Gastrocnemius medialis (tissue), 4 donors: ENCODE measurements at regions not wholly inside any gene's neighbourhood (a gene's known extent, or its start where the extent isn't known, plus 50 kb on each side); places are given as distances from the start of the nearest gene placed in this dataset.

Experiments
- POLR2A ChIP-seq, 2 donors: fragments of 450-650 bp; IDR thresholded peaks; one replicate each; pipeline ENCODE4 v1.6.1; 2017; ENCODE audit warnings: antibody characterized with exemption in 2 of 2, mild to moderate bottlenecking in 2 of 2, moderate library complexity in 2 of 2
- TF ChIP-seq, protein P1 (sequence below), 5 experiments: fragments of 450-650 bp in 3 of 5; fragments of 200-600 bp in 2 of 5; sonication (generic) in 2 of 5; IDR thresholded peaks in 4 of 5; conservative IDR thresholded peaks in 1 of 5; 1 replicate in 4 of 5; 2 replicates in 1 of 5; pipeline ENCODE4 v1.5.1; 2016 to 2019; ENCODE audit warnings: antibody characterized with exemption in 5 of 5, mild to moderate bottlenecking in 3 of 5, moderate library complexity in 3 of 5

DNA sequence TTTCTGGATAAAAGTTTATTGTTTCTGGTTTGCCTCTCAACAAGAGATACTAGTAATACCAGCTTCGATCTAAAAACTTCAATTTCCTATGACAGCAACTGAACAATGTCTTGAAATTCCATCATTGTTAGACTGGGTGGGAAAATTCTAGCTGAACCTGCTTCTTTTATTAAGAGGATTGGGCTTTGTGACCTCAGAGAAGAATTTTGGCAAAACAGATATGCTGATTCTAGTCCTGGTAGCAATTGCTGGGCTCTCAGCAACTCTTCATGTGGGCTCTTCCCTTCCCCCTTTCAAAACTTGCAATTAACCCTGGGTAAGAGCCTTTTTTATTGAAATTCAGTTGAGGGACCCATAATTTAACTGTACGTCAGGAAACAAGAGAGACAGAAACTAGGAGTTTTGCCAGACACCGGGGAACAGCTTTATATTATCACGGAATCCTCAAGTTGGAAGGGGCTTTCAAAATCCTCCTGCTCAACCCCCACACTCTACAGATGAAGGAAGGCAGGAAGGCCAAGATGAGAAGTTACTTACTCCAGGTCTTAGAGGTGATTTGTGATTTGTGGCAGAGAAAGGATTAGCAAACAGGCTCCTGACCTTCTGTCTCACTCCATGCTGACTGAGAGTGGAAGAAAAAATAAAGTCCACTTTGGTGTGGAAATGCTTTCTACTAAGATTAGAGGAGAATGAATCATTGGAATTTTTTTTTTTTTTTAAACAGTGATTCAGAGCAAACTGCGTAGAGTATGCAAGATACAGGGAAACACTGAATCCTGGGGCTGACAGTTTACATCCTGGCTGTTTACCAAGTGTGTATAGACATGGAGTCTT, 239.0 kb upstream of the ATP2B1 start:
- TF ChIP-seq POLR2A (IDR thresholded peaks at IDR 0.05): no peak
- TF ChIP-seq, protein P1, sequence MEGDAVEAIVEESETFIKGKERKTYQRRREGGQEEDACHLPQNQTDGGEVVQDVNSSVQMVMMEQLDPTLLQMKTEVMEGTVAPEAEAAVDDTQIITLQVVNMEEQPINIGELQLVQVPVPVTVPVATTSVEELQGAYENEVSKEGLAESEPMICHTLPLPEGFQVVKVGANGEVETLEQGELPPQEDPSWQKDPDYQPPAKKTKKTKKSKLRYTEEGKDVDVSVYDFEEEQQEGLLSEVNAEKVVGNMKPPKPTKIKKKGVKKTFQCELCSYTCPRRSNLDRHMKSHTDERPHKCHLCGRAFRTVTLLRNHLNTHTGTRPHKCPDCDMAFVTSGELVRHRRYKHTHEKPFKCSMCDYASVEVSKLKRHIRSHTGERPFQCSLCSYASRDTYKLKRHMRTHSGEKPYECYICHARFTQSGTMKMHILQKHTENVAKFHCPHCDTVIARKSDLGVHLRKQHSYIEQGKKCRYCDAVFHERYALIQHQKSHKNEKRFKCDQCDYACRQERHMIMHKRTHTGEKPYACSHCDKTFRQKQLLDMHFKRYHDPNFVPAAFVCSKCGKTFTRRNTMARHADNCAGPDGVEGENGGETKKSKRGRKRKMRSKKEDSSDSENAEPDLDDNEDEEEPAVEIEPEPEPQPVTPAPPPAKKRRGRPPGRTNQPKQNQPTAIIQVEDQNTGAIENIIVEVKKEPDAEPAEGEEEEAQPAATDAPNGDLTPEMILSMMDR (IDR thresholded peaks at IDR 0.05 in 4 of 5, conservative IDR thresholded peaks at IDR 0.05 in 1 of 5): no peak
